ENCODE measurements at regions not wholly inside any gene's neighbourhood (a gene's known extent, or its start where the extent isn't known, plus 50 kb on each side); places are given as distances from the start of the nearest gene placed in this dataset.

GRCh38 chr4:153068751-153069150 is 132.6 kb downstream of the FHDC1 start:
- TF ChIP-seq, protein P1, sequence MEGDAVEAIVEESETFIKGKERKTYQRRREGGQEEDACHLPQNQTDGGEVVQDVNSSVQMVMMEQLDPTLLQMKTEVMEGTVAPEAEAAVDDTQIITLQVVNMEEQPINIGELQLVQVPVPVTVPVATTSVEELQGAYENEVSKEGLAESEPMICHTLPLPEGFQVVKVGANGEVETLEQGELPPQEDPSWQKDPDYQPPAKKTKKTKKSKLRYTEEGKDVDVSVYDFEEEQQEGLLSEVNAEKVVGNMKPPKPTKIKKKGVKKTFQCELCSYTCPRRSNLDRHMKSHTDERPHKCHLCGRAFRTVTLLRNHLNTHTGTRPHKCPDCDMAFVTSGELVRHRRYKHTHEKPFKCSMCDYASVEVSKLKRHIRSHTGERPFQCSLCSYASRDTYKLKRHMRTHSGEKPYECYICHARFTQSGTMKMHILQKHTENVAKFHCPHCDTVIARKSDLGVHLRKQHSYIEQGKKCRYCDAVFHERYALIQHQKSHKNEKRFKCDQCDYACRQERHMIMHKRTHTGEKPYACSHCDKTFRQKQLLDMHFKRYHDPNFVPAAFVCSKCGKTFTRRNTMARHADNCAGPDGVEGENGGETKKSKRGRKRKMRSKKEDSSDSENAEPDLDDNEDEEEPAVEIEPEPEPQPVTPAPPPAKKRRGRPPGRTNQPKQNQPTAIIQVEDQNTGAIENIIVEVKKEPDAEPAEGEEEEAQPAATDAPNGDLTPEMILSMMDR (IDR thresholded peaks at IDR 0.05): no peak
- no peak for TF ChIP-seq EZH2 (IDR thresholded peaks at IDR 0.05)
- TF ChIP-seq EZH2phosphoT487 (IDR thresholded peaks at IDR 0.05): no peak

All from neural progenitor cell (in vitro differentiated cells).